AG04449 (cell line): ENCODE measurements at regions not wholly inside any gene's neighbourhood (a gene's known extent, or its start where the extent isn't known, plus 50 kb on each side); places are given as distances from the start of the nearest gene placed in this dataset.

Experiments used
- CTCF ChIA-PET: fragments of 350-600 bp; formaldehyde crosslinking; extraction: SDS; loops from one replicate; lab custom pipeline; 2021; ENCODE audit warnings: antibody characterized with exemption; lab: Yijun Ruan, JAX
- POLR2A ChIA-PET: fragments of 400-600, 350-600 bp; formaldehyde crosslinking; extraction: SDS; loops from one replicate; lab custom pipeline; 2020; ENCODE audit warnings: antibody characterized with exemption, inconsistent platforms; lab: Yijun Ruan, JAX
- DNase-seq: peaks from one replicate; pipeline ENCODE4 v3.0.0-alpha.2; 2010; ENCODE audit warnings: low read depth, low spot score
- H3K4me3 ChIP-seq: 2 replicates; pipeline ENCODE4 v1.5.1; 2011; ENCODE audit warnings: low read depth, mild to moderate bottlenecking, control low read depth, low read length
- CTCF ChIP-seq: IDR thresholded peaks from one replicate; pipeline ENCODE4 v1.5.1; 2011; ENCODE audit warnings: mild to moderate bottlenecking, moderate library complexity, low read length, control low read depth, inconsistent platforms; ENCODE audit not compliant: insufficient read depth; ENCODE audit errors: missing control alignments

GRCh38 chr2:84373391-84373790 is 85.7 kb downstream of the SUCLG1 start:
- no peak overlapping the region for H3K4me3 ChIP-seq
- ChIA-PET CTCF (interaction anchor here (1.2 kb wide), 1 partner anchor 49 kb away, joined by 3 read pairs; no protein-coding TSS in a partner anchor), POLR2A (interaction anchor here (0.7 kb wide), 1 partner anchor 43 kb away, joined by 3 read pairs; no protein-coding TSS in a partner anchor)
- no peak for TF ChIP-seq CTCF
- no peak for DNase-seq

GRCh38 chr2:84362541-84362940 is 96.5 kb downstream of the SUCLG1 start:
- no peak for DNase-seq
- POLR2A ChIA-PET, result no interaction called here
- H3K4me3 ChIP-seq, result no peak overlapping the region
- CTCF ChIA-PET, result no interaction called here
- TF ChIP-seq CTCF, result no peak

GRCh38 chr2:84338069-84338468 is 121.0 kb downstream of the SUCLG1 start:
- no peak for TF ChIP-seq CTCF
- peak; percentile 29 for DNase-seq
- ChIA-PET CTCF (no interaction called here), POLR2A (no interaction called here)
- no peak overlapping the region for H3K4me3 ChIP-seq

GRCh38 chr2:84327645-84328249 is 131.3 kb downstream of the SUCLG1 start:
- no peak for DNase-seq
- CTCF ChIA-PET, result interaction anchor here (1.0 to 5.1 kb wide), 2 partner anchors 11 to 13 kb away, joined by 3 to 30 read pairs; no protein-coding TSS in a partner anchor
- H3K4me3 ChIP-seq, result no peak overlapping the region
- TF ChIP-seq CTCF, result no peak
- POLR2A ChIA-PET, result no interaction called here

GRCh38 chr2:84326831-84327432 is 132.1 kb downstream of the SUCLG1 start:
- CTCF ChIA-PET, result interaction anchor here (0.7 to 5.1 kb wide), 4 partner anchors 12 to 98 kb away, joined by 3 to 30 read pairs (median 3); no protein-coding TSS in a partner anchor
- no peak overlapping the region for H3K4me3 ChIP-seq
- POLR2A ChIA-PET, result no interaction called here
- no peak for TF ChIP-seq CTCF
- no peak for DNase-seq

- H3K4me3 ChIP-seq, result no peak overlapping the region
- CTCF ChIA-PET, result interaction anchor here (1.7 to 1.8 kb wide), 2 partner anchors 9 to 100 kb away, joined by 4 to 8 read pairs; no protein-coding TSS in a partner anchor
- POLR2A ChIA-PET, result no interaction called here
- DNase-seq, result no peak
- no peak for TF ChIP-seq CTCF
Measured at GRCh38 chr2:84323890-84324289, 135.2 kb downstream of the SUCLG1 start.
